OCI-LY7 (cell line): ENCODE measurements at regions not wholly inside any gene's neighbourhood (a gene's known extent, or its start where the extent isn't known, plus 50 kb on each side); places are given as distances from the start of the nearest gene placed in this dataset.
"Not testable (repeated sequence)": the region's sequence is repeated elsewhere in the genome, so short reads cannot be mapped to it uniquely, and the experiment has no call there.

Experiments
- CTCF ChIP-seq: fragments of 200-600 bp; sonication (generic); conservative IDR thresholded peaks from 2 replicates; pipeline ENCODE4 v1.5.1; 2014; ENCODE audit warnings: mild to moderate bottlenecking, antibody characterized with exemption, low read length, moderate library complexity, mixed read lengths
- EZH2phosphoT487 ChIP-seq: fragments of 200-600 bp; sonication (generic); IDR thresholded peaks from 2 replicates; pipeline ENCODE4 v1.6.1; 2018; ENCODE audit warnings: low read depth, borderline replicate concordance, mild to moderate bottlenecking, mixed run types, antibody characterized with exemption, low read length, moderate library complexity, mixed read lengths

DNA sequence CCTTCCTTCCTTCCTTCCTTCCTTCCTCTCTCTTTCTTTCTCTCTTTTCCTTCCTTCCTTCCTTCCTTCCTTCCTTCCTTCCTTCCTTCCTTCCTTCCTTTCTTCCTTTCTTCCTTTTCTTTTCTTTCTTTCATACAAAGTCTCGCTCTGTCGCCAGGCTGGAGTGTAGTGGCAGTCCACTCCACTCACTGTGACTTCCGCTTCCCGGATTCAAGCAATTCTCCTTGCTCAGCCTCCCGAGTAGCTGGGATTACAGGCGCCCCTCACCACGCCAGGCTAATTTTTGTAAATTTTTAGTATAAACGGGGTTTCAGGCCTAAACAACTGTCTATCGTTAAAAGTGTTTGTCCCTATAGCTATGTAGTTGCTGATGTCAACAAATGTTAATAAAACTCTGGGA lies 1029.8 kb downstream of the TMEM121 start:
- not testable (repeated sequence) for TF ChIP-seq EZH2phosphoT487, CTCF
